Muscle of leg (tissue), 3 donors: ENCODE measurements at regions not wholly inside any gene's neighbourhood (a gene's known extent, or its start where the extent isn't known, plus 50 kb on each side); places are given as distances from the start of the nearest gene placed in this dataset.
A peak's percentile ranks its signal among the peaks of the same experiment; 100 is the strongest.

Source experiments
- DNase-seq: peaks from one replicate; pipeline ENCODE4 v3.0.0; 2013
- H3K27ac ChIP-seq: one replicate; pipeline ENCODE4 v1.5.1; 2013; ENCODE audit warnings: mild to moderate bottlenecking, low read length, control low read depth
- H3K27me3 ChIP-seq: one replicate; pipeline ENCODE4 v1.6.1; 2013; ENCODE audit warnings: low read length; ENCODE audit not compliant: control insufficient read depth, insufficient read depth
- H3K36me3 ChIP-seq: one replicate; pipeline ENCODE4 v1.6.1; 2013; ENCODE audit warnings: low read length; ENCODE audit not compliant: control insufficient read depth, insufficient read depth
- H3K4me1 ChIP-seq: one replicate; pipeline ENCODE4 v1.6.1; 2013; ENCODE audit warnings: low read length; ENCODE audit not compliant: control insufficient read depth, insufficient read depth
- H3K4me3 ChIP-seq: one replicate; pipeline ENCODE4 v1.5.1; 2013; ENCODE audit warnings: low read length, control low read depth
- H3K9me3 ChIP-seq: replicated peaks from 2 replicates; pipeline ENCODE4 v1.6.1; 2013; ENCODE audit warnings: low read depth, low read length; ENCODE audit not compliant: control insufficient read depth
- WGBS: methylation state at CpG from one replicate; pipeline ENCODE4 v1.1.5; 2013; ENCODE audit warnings: missing lambda C conversion rate; ENCODE audit not compliant: insufficient coverage; 5-methylcytosine and 5-hydroxymethylcytosine counted together

GRCh38 chr9:28832168-28832770 lies 1259.0 kb upstream of the C9orf72 start:
- H3K4me3 ChIP-seq = no peak overlapping the region
- no peaks in the 10 kb centered on the region for H3K27me3 ChIP-seq
- no peaks in the 10 kb centered on the region for H3K36me3 ChIP-seq
- no CpG with 5 or more reads among the region's 3 CpGs for WGBS
- DNase-seq = peak; percentile 74
- H3K9me3 ChIP-seq = no peaks in the 10 kb centered on the region
- no peaks in the 10 kb centered on the region for H3K4me1 ChIP-seq
- H3K27ac ChIP-seq = no peak overlapping the region

GRCh38 chr9:28834156-28834555 lies 1260.9 kb upstream of the C9orf72 start:
- no peaks in the 10 kb centered on the region for H3K36me3 ChIP-seq
- H3K4me3 ChIP-seq = no peak overlapping the region
- H3K4me1 ChIP-seq = no peaks in the 10 kb centered on the region
- H3K9me3 ChIP-seq = peaks cover 5% of the 10 kb centered on the region
- no peaks in the 10 kb centered on the region for H3K27me3 ChIP-seq
- no peak overlapping the region for H3K27ac ChIP-seq
- peak; percentile 74 for DNase-seq
- no CpG with 5 or more reads among the region's 1 CpG for WGBS

- WGBS = 91% methylated on average over 9 of the region's 9 CpGs
- Histone ChIP-seq H3K9me3 (peaks cover 12% of the 10 kb centered on the region), H3K27ac (no peak overlapping the region), H3K4me1 (no peaks in the 10 kb centered on the region), H3K27me3 (no peaks in the 10 kb centered on the region), H3K4me3 (no peak overlapping the region), H3K36me3 (no peaks in the 10 kb centered on the region)
- no peak for DNase-seq
Measured at GRCh38 chr9:28839778-28840430, 1266.6 kb upstream of the C9orf72 start.

- WGBS = no CpG with 5 or more reads among the region's 2 CpGs
- H3K4me1 ChIP-seq = no peaks in the 10 kb centered on the region
- H3K27me3 ChIP-seq = no peaks in the 10 kb centered on the region
- H3K4me3 ChIP-seq = no peak overlapping the region
- no peak for DNase-seq
- no peak overlapping the region for H3K27ac ChIP-seq
- peaks cover 12% of the 10 kb centered on the region for H3K9me3 ChIP-seq
- no peaks in the 10 kb centered on the region for H3K36me3 ChIP-seq
Measured at GRCh38 chr9:28841775-28842174, 1268.5 kb upstream of the C9orf72 start.

GRCh38 chr9:28847331-28847730 lies 1274.0 kb upstream of the C9orf72 start:
- DNase-seq = no peak
- no CpG with 5 or more reads among the region's 1 CpG for WGBS
- Histone ChIP-seq H3K27ac (no peak overlapping the region), H3K4me1 (no peaks in the 10 kb centered on the region), H3K9me3 (no peaks in the 10 kb centered on the region), H3K36me3 (no peaks in the 10 kb centered on the region), H3K27me3 (no peaks in the 10 kb centered on the region), H3K4me3 (no peak overlapping the region)

- Histone ChIP-seq H3K9me3 (no peaks in the 10 kb centered on the region), H3K27me3 (no peaks in the 10 kb centered on the region), H3K4me3 (no peak overlapping the region), H3K36me3 (no peaks in the 10 kb centered on the region), H3K27ac (no peak overlapping the region), H3K4me1 (no peaks in the 10 kb centered on the region)
- no CpG with 5 or more reads among the region's 2 CpGs for WGBS
- peak; percentile 15 for DNase-seq
Measured at GRCh38 chr9:28848671-28849070, 1275.4 kb upstream of the C9orf72 start.

GRCh38 chr9:28853477-28853876 lies 1280.2 kb upstream of the C9orf72 start:
- no peak for DNase-seq
- H3K4me1 ChIP-seq = no peaks in the 10 kb centered on the region
- H3K27me3 ChIP-seq = no peaks in the 10 kb centered on the region
- no peaks in the 10 kb centered on the region for H3K36me3 ChIP-seq
- 40% methylated on average over 1 of the region's 4 CpGs for WGBS
- no peaks in the 10 kb centered on the region for H3K9me3 ChIP-seq
- H3K4me3 ChIP-seq = no peak overlapping the region
- no peak overlapping the region for H3K27ac ChIP-seq

- Histone ChIP-seq H3K36me3 (no peaks in the 10 kb centered on the region), H3K9me3 (no peaks in the 10 kb centered on the region), H3K27ac (no peak overlapping the region), H3K4me1 (no peaks in the 10 kb centered on the region), H3K27me3 (no peaks in the 10 kb centered on the region), H3K4me3 (no peak overlapping the region)
- peak; percentile 26 for DNase-seq
Measured at GRCh38 chr9:28866951-28867350, 1293.7 kb upstream of the C9orf72 start.

GRCh38 chr9:28868228-28868990 lies 1295.1 kb upstream of the C9orf72 start:
- Histone ChIP-seq H3K4me1 (no peaks in the 10 kb centered on the region), H3K27me3 (no peaks in the 10 kb centered on the region), H3K9me3 (no peaks in the 10 kb centered on the region), H3K27ac (no peak overlapping the region), H3K4me3 (no peak overlapping the region), H3K36me3 (no peaks in the 10 kb centered on the region)
- WGBS = no CpG with 5 or more reads among the region's 2 CpGs
- no peak for DNase-seq

GRCh38 chr9:28882529-28882928 lies 1309.2 kb upstream of the C9orf72 start:
- WGBS = no CpG with 5 or more reads among the region's 1 CpG
- H3K27ac ChIP-seq = no peak overlapping the region
- no peaks in the 10 kb centered on the region for H3K27me3 ChIP-seq
- H3K4me3 ChIP-seq = no peak overlapping the region
- no peak for DNase-seq
- no peaks in the 10 kb centered on the region for H3K4me1 ChIP-seq
- no peaks in the 10 kb centered on the region for H3K36me3 ChIP-seq
- no peaks in the 10 kb centered on the region for H3K9me3 ChIP-seq
